Upper lobe of left lung (tissue), 4 donors: ENCODE measurements at regions not wholly inside any gene's neighbourhood (a gene's known extent, or its start where the extent isn't known, plus 50 kb on each side); places are given as distances from the start of the nearest gene placed in this dataset.

Experiments
- CTCF ChIP-seq, 6 experiments: fragments of 450-650 bp in 4 of 6; fragments of 200-600 bp in 2 of 6; sonication (generic) in 2 of 6; IDR thresholded peaks; one replicate each; pipeline ENCODE4 v1.5.1; 2016 to 2019; ENCODE audit warnings: antibody characterized with exemption in 6 of 6
- EP300 ChIP-seq, 4 donors: sonication (generic); formaldehyde crosslinking; IDR thresholded peaks; one replicate each; pipeline ENCODE4 v1.5.1; 2017; ENCODE audit warnings: antibody characterized with exemption in 4 of 4, control low read depth in 2 of 4
- POLR2A ChIP-seq, 4 donors: fragments of 450-650 bp; IDR thresholded peaks; one replicate each; pipeline ENCODE4 v1.5.1; 2016 to 2017; ENCODE audit warnings: antibody characterized with exemption in 4 of 4, mild to moderate bottlenecking in 2 of 4
- POLR2AphosphoS5 ChIP-seq, 2 donors: sonication (generic); formaldehyde crosslinking; IDR thresholded peaks; one replicate each; pipeline ENCODE4 v1.5.1; 2017; ENCODE audit warnings: antibody characterized with exemption in 2 of 2

GRCh38 chr3:115228266-115228665 is 81.2 kb upstream of the ZBTB20 start:
- TF ChIP-seq POLR2A (IDR thresholded peaks at IDR 0.05) (no peak), CTCF (IDR thresholded peaks at IDR 0.05) (no peak), POLR2AphosphoS5 (IDR thresholded peaks at IDR 0.05) (no peak), EP300 (IDR thresholded peaks at IDR 0.05) (no peak)
